Hepatocyte (in vitro differentiated cells): ENCODE measurements at regions not wholly inside any gene's neighbourhood (a gene's known extent, or its start where the extent isn't known, plus 50 kb on each side); places are given as distances from the start of the nearest gene placed in this dataset.

Experiments used
- DNase-seq: peaks from one replicate; pipeline ENCODE4 v3.0.0-alpha.2; 2016; ENCODE audit warnings: low spot score
- H2AFZ ChIP-seq: fragments of 200-600 bp; sonication (generic); 2 replicates; pipeline ENCODE4 v1.6.0; 2016; ENCODE audit warnings: antibody characterized with exemption, mild to moderate bottlenecking
- H3K27ac ChIP-seq: fragments of 200-600 bp; sonication (generic); 2 replicates; pipeline ENCODE4 v1.5.1; 2016; ENCODE audit warnings: mild to moderate bottlenecking
- H3K27me3 ChIP-seq: fragments of 200-600 bp; sonication (generic); 2 replicates; pipeline ENCODE4 v1.6.1; 2016
- H3K36me3 ChIP-seq: fragments of 200-600 bp; sonication (generic); replicated peaks from 2 replicates; pipeline ENCODE4 v1.5.1; 2016; ENCODE audit warnings: low read depth; ENCODE audit not compliant: insufficient read depth
- H3K4me1 ChIP-seq: fragments of 200-600 bp; sonication (generic); 2 replicates; pipeline ENCODE4 v1.5.1; 2016; ENCODE audit warnings: mild to moderate bottlenecking, moderate library complexity; ENCODE audit not compliant: insufficient read depth
- H3K4me2 ChIP-seq: fragments of 200-600 bp; sonication (generic); 2 replicates; pipeline ENCODE4 v1.6.0; 2016
- H3K4me3 ChIP-seq: fragments of 200-600 bp; sonication (generic); 2 replicates; pipeline ENCODE4 v1.5.1; 2016; ENCODE audit warnings: mild to moderate bottlenecking
- H3K79me2 ChIP-seq: fragments of 200-600 bp; sonication (generic); 2 replicates; pipeline ENCODE4 v1.6.0; 2017; ENCODE audit warnings: mild to moderate bottlenecking
- H3K9me2 ChIP-seq: fragments of 200-600 bp; sonication (generic); replicated peaks from 2 replicates; pipeline ENCODE4 v1.6.0; 2017; ENCODE audit warnings: mild to moderate bottlenecking; ENCODE audit not compliant: insufficient read depth
- H3K9me3 ChIP-seq: fragments of 200-600 bp; sonication (generic); 2 replicates; pipeline ENCODE4 v1.5.1; 2016; ENCODE audit warnings: low read depth, mild to moderate bottlenecking
- H4K20me1 ChIP-seq: fragments of 200-600 bp; sonication (generic); 2 replicates; pipeline ENCODE4 v1.6.0; 2016; ENCODE audit warnings: mild to moderate bottlenecking; ENCODE audit not compliant: insufficient read depth, poor library complexity, severe bottlenecking
- EZH2 ChIP-seq: fragments of 200-600 bp; sonication (generic); IDR thresholded peaks from 2 replicates; pipeline ENCODE4 v1.6.1; 2016; ENCODE audit warnings: antibody characterized with exemption, mild to moderate bottlenecking, borderline replicate concordance
- EZH2phosphoT487 ChIP-seq: fragments of 200-600 bp; sonication (generic); IDR thresholded peaks from one replicate; pipeline ENCODE4 v1.6.1; 2018; ENCODE audit warnings: antibody characterized with exemption, mild to moderate bottlenecking, low read depth, moderate library complexity; ENCODE audit not compliant: unreplicated experiment, severe bottlenecking
- WGBS: methylation state at CpG from one replicate; pipeline ENCODE4 v1.1.6; 2016; ENCODE audit warnings: low lambda C conversion rate; ENCODE audit errors: missing lambda C conversion rate; 5-methylcytosine and 5-hydroxymethylcytosine counted together
- TF ChIP-seq, protein P1 (sequence below): fragments of 200-600 bp; sonication (generic); IDR thresholded peaks from 2 replicates; pipeline ENCODE4 v1.5.1; 2016; ENCODE audit warnings: antibody characterized with exemption, mild to moderate bottlenecking; ENCODE audit not compliant: poor library complexity

DNA sequence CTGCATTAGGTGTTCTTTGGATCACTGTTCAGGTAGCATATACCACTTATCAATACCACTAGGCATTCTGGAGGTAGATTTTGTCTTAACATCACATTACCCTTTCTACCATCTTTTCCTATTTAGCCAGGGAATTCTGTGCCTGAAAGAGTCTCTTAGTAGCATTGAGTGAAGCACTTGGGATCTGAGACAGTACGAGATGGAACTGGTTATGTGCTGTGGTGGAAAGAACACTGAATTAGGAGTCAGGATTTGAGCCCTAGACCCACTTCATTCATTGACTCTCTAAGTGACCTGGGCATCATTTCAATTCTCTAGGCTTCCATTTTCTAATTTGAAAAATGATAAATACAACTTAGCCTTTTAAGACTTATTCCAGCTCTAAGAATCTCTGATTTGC, 291.1 kb downstream of the DMAC1 start:
- H3K27ac ChIP-seq, result no peak overlapping the region
- no peak overlapping the region for H3K4me3 ChIP-seq
- no peak for DNase-seq
- H3K9me3 ChIP-seq, result no peaks in the 10 kb centered on the region
- H3K36me3 ChIP-seq, result no peaks in the 10 kb centered on the region
- TF ChIP-seq EZH2phosphoT487 (no peak), EZH2 (no peak)
- TF ChIP-seq, protein P1, sequence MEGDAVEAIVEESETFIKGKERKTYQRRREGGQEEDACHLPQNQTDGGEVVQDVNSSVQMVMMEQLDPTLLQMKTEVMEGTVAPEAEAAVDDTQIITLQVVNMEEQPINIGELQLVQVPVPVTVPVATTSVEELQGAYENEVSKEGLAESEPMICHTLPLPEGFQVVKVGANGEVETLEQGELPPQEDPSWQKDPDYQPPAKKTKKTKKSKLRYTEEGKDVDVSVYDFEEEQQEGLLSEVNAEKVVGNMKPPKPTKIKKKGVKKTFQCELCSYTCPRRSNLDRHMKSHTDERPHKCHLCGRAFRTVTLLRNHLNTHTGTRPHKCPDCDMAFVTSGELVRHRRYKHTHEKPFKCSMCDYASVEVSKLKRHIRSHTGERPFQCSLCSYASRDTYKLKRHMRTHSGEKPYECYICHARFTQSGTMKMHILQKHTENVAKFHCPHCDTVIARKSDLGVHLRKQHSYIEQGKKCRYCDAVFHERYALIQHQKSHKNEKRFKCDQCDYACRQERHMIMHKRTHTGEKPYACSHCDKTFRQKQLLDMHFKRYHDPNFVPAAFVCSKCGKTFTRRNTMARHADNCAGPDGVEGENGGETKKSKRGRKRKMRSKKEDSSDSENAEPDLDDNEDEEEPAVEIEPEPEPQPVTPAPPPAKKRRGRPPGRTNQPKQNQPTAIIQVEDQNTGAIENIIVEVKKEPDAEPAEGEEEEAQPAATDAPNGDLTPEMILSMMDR, result no peak
- H2AFZ ChIP-seq, result no peak overlapping the region
- no peaks in the 10 kb centered on the region for H3K9me2 ChIP-seq
- H3K27me3 ChIP-seq, result no peaks in the 10 kb centered on the region
- 91% methylated on average over 1 of the region's 1 CpG for WGBS
- H3K79me2 ChIP-seq, result no peaks in the 10 kb centered on the region
- H3K4me1 ChIP-seq, result no peaks in the 10 kb centered on the region
- H4K20me1 ChIP-seq, result no peaks in the 10 kb centered on the region
- no peak overlapping the region for H3K4me2 ChIP-seq

- no peaks in the 10 kb centered on the region for H4K20me1 ChIP-seq
- H3K4me2 ChIP-seq, result no peak overlapping the region
- DNase-seq, result no peak
- H2AFZ ChIP-seq, result no peak overlapping the region
- TF ChIP-seq EZH2, result no peak
- no peak for TF ChIP-seq EZH2phosphoT487
- TF ChIP-seq, protein P1, result no peak
- H3K9me2 ChIP-seq, result no peaks in the 10 kb centered on the region
- no peaks in the 10 kb centered on the region for H3K27me3 ChIP-seq
- no peaks in the 10 kb centered on the region for H3K9me3 ChIP-seq
- no peaks in the 10 kb centered on the region for H3K36me3 ChIP-seq
- H3K27ac ChIP-seq, result no peak overlapping the region
- H3K4me3 ChIP-seq, result no peak overlapping the region
- 89% methylated on average over 7 of the region's 7 CpGs for WGBS
- no peaks in the 10 kb centered on the region for H3K79me2 ChIP-seq
- H3K4me1 ChIP-seq, result no peaks in the 10 kb centered on the region
These were observed 291.9 kb downstream of the DMAC1 start for GRCh38 chr9:7507566-7508270.

GRCh38 chr9:7507026-7507425, 292.6 kb downstream of the DMAC1 start:
- Histone ChIP-seq H3K27me3 (no peaks in the 10 kb centered on the region), H2AFZ (no peak overlapping the region), H3K9me2 (no peaks in the 10 kb centered on the region), H3K79me2 (no peaks in the 10 kb centered on the region), H3K9me3 (no peaks in the 10 kb centered on the region), H3K4me2 (no peak overlapping the region), H3K27ac (no peak overlapping the region), H3K4me3 (no peak overlapping the region), H3K4me1 (no peaks in the 10 kb centered on the region), H3K36me3 (no peaks in the 10 kb centered on the region), H4K20me1 (no peaks in the 10 kb centered on the region)
- TF ChIP-seq EZH2phosphoT487, result no peak
- no peak for DNase-seq
- 76% methylated on average over 2 of the region's 2 CpGs for WGBS

DNA sequence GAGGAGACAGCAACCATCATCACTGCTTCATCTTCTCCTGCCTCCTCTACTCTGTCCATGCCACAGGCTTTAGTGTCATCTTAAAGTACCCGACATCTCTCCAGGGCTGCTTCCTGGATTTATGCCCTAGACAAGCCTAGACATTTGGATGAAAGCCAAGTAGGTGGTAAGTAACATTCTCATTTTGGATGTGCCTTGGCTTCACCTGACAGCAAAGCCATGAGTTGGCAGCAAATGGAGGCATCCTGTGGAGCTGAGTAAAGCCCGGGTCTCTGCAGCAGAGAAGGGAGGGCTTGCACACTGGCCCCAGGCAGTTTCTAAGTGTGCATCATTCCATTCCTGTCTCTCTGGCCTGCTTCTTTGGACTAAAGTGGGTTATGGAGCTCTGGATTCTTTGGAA, 299.1 kb downstream of the DMAC1 start:
- no peaks in the 10 kb centered on the region for H4K20me1 ChIP-seq
- H3K4me3 ChIP-seq, result no peak overlapping the region
- H3K4me2 ChIP-seq, result no peak overlapping the region
- no peaks in the 10 kb centered on the region for H3K9me2 ChIP-seq
- no peak overlapping the region for H2AFZ ChIP-seq
- no peak overlapping the region for H3K27ac ChIP-seq
- 81% methylated on average over 2 of the region's 2 CpGs for WGBS
- TF ChIP-seq, protein P1, result no peak
- TF ChIP-seq EZH2 (no peak), EZH2phosphoT487 (no peak)
- no peaks in the 10 kb centered on the region for H3K9me3 ChIP-seq
- no peaks in the 10 kb centered on the region for H3K4me1 ChIP-seq
- DNase-seq, result no peak
- no peaks in the 10 kb centered on the region for H3K27me3 ChIP-seq
- H3K79me2 ChIP-seq, result no peaks in the 10 kb centered on the region
- H3K36me3 ChIP-seq, result no peaks in the 10 kb centered on the region
